Subcutaneous abdominal adipose tissue (tissue), 5 donors: ENCODE measurements at regions not wholly inside any gene's neighbourhood (a gene's known extent, or its start where the extent isn't known, plus 50 kb on each side); places are given as distances from the start of the nearest gene placed in this dataset.

Experiments
- H3K27ac ChIP-seq: one replicate; pipeline ENCODE4 v1.7.0; 2013; ENCODE audit warnings: low read depth, mild to moderate bottlenecking, inconsistent platforms, low read length, moderate library complexity
- H3K27me3 ChIP-seq, 5 donors: one replicate each; pipeline ENCODE4 v1.7.0; 2013; ENCODE audit warnings: low read length in 5 of 5, inconsistent platforms in 1 of 5; ENCODE audit not compliant: control insufficient read depth in 5 of 5, insufficient read depth in 4 of 5
- H3K36me3 ChIP-seq, 5 donors: one replicate each; pipeline ENCODE4 v1.7.0; 2013; ENCODE audit warnings: low read length in 5 of 5; ENCODE audit not compliant: control insufficient read depth in 5 of 5, insufficient read depth in 5 of 5
- H3K4me1 ChIP-seq, 5 donors: one replicate each; pipeline ENCODE4 v1.7.0; 2013; ENCODE audit warnings: low read length in 5 of 5, mild to moderate bottlenecking in 3 of 5, moderate library complexity in 1 of 5; ENCODE audit not compliant: control insufficient read depth in 5 of 5, insufficient read depth in 5 of 5
- H3K4me3 ChIP-seq, 5 donors: one replicate each; pipeline ENCODE4 v1.7.0; 2013; ENCODE audit warnings: low read length in 5 of 5, low read depth in 1 of 5
- H3K9ac ChIP-seq, 5 donors: one replicate each; pipeline ENCODE4 v1.7.0; 2013; ENCODE audit warnings: low read length in 5 of 5, mild to moderate bottlenecking in 4 of 5, moderate library complexity in 3 of 5
- H3K9me3 ChIP-seq, 5 donors: one replicate each; pipeline ENCODE4 v1.7.0; 2013; ENCODE audit warnings: low read length in 5 of 5; ENCODE audit not compliant: control insufficient read depth in 5 of 5
- donor health status: healthy.
- donor health status: healthy.
- donor health status: healthy.
- donor health status: healthy.
- donor health status: healthy.

- peaks cover 2 to 8% (median 6%) of the 10 kb centered on the region in 5 donors for H3K9me3 ChIP-seq
- no peaks in the 10 kb centered on the region for H3K36me3 ChIP-seq
- H3K9ac ChIP-seq, result no peak overlapping the region
- no peaks in the 10 kb centered on the region for H3K4me1 ChIP-seq
- H3K27ac ChIP-seq, result no peak overlapping the region
- no peak overlapping the region for H3K4me3 ChIP-seq
- H3K27me3 ChIP-seq, result no peaks in the 10 kb centered on the region
Measured at GRCh38 chr9:118364266-118365106, 660.3 kb downstream of the TLR4 start.

GRCh38 chr9:118366228-118366627 lies 662.0 kb downstream of the TLR4 start:
- H3K4me3 ChIP-seq, result no peak overlapping the region
- H3K27ac ChIP-seq, result no peak overlapping the region

GRCh38 chr9:118367383-118367782 lies 663.2 kb downstream of the TLR4 start:
- no peaks in the 10 kb centered on the region for H3K36me3 ChIP-seq
- H3K9me3 ChIP-seq, result peaks cover 2 to 8% (median 6%) of the 10 kb centered on the region in 5 donors
- no peak overlapping the region for H3K4me3 ChIP-seq
- H3K27me3 ChIP-seq, result no peaks in the 10 kb centered on the region
- H3K9ac ChIP-seq, result no peak overlapping the region
- no peaks in the 10 kb centered on the region for H3K4me1 ChIP-seq
- H3K27ac ChIP-seq, result no peak overlapping the region

More at GRCh38 chr9:118366228-118366627, 662.0 kb downstream of the TLR4 start:
- Histone ChIP-seq H3K9ac (no peak overlapping the region), H3K4me1 (no peaks in the 10 kb centered on the region), H3K36me3 (no peaks in the 10 kb centered on the region), H3K9me3 (peaks cover 2 to 8% (median 6%) of the 10 kb centered on the region in 5 donors), H3K27me3 (no peaks in the 10 kb centered on the region)

- no peaks in the 10 kb centered on the region for H3K27me3 ChIP-seq
- no peaks in the 10 kb centered on the region for H3K9me3 ChIP-seq
- H3K27ac ChIP-seq, result no peak overlapping the region
- no peak overlapping the region for H3K4me3 ChIP-seq
- no peaks in the 10 kb centered on the region for H3K4me1 ChIP-seq
- no peaks in the 10 kb centered on the region for H3K36me3 ChIP-seq
- no peak overlapping the region for H3K9ac ChIP-seq
Measured at GRCh38 chr9:118384531-118385100, 680.4 kb downstream of the TLR4 start.

GRCh38 chr9:118395415-118395814 lies 691.2 kb downstream of the TLR4 start:
- Histone ChIP-seq H3K4me1 (no peaks in the 10 kb centered on the region), H3K9ac (no peak overlapping the region), H3K27ac (no peak overlapping the region), H3K36me3 (no peaks in the 10 kb centered on the region), H3K27me3 (no peaks in the 10 kb centered on the region), H3K4me3 (no peak overlapping the region), H3K9me3 (no peaks in the 10 kb centered on the region)

- H3K36me3 ChIP-seq, result no peaks in the 10 kb centered on the region
- no peak overlapping the region for H3K27ac ChIP-seq
- no peak overlapping the region for H3K9ac ChIP-seq
- H3K27me3 ChIP-seq, result no peaks in the 10 kb centered on the region
- no peaks in the 10 kb centered on the region for H3K9me3 ChIP-seq
- no peaks in the 10 kb centered on the region for H3K4me1 ChIP-seq
- no peak overlapping the region for H3K4me3 ChIP-seq
Measured at GRCh38 chr9:118401546-118401945, 697.3 kb downstream of the TLR4 start.

- H3K4me3 ChIP-seq, result no peak overlapping the region
- no peaks in the 10 kb centered on the region for H3K4me1 ChIP-seq
- H3K27ac ChIP-seq, result no peak overlapping the region
- H3K9me3 ChIP-seq, result no peaks in the 10 kb centered on the region
- H3K27me3 ChIP-seq, result peaks cover 0 to 2% (median 0%) of the 10 kb centered on the region in 5 donors
- H3K36me3 ChIP-seq, result no peaks in the 10 kb centered on the region
- H3K9ac ChIP-seq, result no peak overlapping the region
Measured at GRCh38 chr9:118414676-118415075, 710.5 kb downstream of the TLR4 start.

- Histone ChIP-seq H3K4me1 (no peaks in the 10 kb centered on the region), H3K27me3 (peaks cover 0 to 3% (median 0%) of the 10 kb centered on the region in 5 donors), H3K9ac (no peak overlapping the region), H3K9me3 (no peaks in the 10 kb centered on the region), H3K27ac (no peak overlapping the region), H3K4me3 (no peak overlapping the region), H3K36me3 (no peaks in the 10 kb centered on the region)
Measured at GRCh38 chr9:118418887-118419565, 714.8 kb downstream of the TLR4 start.

GRCh38 chr9:118419676-118420075 lies 715.5 kb downstream of the TLR4 start:
- peaks cover 0 to 3% (median 0%) of the 10 kb centered on the region in 5 donors for H3K27me3 ChIP-seq
- no peaks in the 10 kb centered on the region for H3K36me3 ChIP-seq
- H3K4me3 ChIP-seq, result no peak overlapping the region
- H3K27ac ChIP-seq, result no peak overlapping the region
- no peaks in the 10 kb centered on the region for H3K4me1 ChIP-seq
- no peak overlapping the region for H3K9ac ChIP-seq
- no peaks in the 10 kb centered on the region for H3K9me3 ChIP-seq

GRCh38 chr9:118422508-118422907 lies 718.3 kb downstream of the TLR4 start:
- Histone ChIP-seq H3K27ac (no peak overlapping the region), H3K36me3 (no peaks in the 10 kb centered on the region), H3K4me3 (no peak overlapping the region), H3K9ac (no peak overlapping the region), H3K4me1 (no peaks in the 10 kb centered on the region), H3K9me3 (no peaks in the 10 kb centered on the region), H3K27me3 (peaks cover 0 to 3% (median 0%) of the 10 kb centered on the region in 5 donors)
